Left hindlimb (tissue), 1 donor: ENCODE measurements at regions not wholly inside any gene's neighbourhood (a gene's known extent, or its start where the extent isn't known, plus 50 kb on each side); places are given as distances from the start of the nearest gene placed in this dataset.

Source experiments
- DNase-seq: peaks from one replicate; pipeline ENCODE4 v3.0.0-alpha.2; 2018

DNA sequence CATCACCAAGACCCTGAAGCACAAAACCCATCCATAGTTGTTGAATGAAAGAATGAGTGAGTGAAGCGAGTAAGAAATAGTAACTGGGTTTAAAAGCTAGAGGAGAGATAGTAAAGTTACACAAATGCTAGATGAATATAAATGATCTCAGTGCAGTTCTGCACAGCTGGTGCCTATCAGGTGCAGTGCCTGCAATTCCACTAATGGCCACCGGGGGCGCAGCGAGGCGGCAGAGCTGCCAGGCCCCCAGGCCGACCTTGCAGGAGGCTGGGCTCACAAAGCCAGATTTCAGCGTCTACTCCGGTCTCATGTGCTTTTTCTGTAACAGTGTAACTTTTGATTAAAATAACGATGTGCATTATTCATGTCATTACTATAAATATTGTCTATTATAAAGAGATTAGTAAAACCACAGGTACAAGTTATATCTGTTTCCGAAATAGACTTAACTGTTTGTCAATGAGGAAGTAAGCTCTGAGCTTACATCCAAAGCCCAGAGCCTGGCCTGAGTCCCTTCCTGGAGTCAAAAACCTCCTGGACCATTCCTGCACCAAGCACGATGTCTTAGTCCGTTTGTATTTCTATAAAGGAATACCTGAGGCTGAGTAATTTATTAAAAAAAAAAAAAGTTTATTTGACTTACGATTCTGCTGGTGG is 477.6 kb downstream of the NPHP4 start:
- peak; percentile 53 for DNase-seq

DNA sequence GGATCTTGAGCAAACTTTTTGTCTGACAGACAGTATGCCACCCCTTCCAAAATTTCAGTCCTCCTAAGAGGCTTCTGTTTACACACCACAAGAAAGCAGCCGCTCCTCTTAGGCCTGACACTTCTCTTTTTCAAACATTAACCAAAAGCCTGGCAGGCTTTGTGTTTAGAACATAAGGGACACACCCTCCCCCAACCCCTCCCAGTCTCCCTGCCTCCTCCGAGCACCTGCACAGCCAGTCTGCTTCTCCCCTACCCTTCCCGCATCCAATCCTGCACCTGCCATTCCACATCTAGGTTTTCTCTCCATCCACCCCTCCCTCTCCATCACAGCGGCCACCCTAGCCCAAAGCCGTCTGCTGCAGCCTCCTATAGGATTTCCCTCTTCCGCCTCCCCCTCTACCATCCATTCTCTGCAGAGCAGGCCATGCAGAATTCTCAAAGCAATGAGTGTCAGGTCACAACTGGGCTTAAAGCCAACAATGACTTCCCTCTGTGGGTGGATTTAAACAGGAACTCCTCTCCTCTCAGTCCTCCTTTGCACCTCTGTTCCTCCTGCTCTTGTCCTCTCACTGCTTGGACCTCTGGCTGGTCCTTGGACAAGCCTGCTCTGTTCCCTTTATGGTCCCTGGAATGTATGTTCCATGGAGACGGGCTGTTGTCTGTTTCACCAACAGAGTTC is 478.2 kb downstream of the NPHP4 start:
- DNase-seq: no peak

DNA sequence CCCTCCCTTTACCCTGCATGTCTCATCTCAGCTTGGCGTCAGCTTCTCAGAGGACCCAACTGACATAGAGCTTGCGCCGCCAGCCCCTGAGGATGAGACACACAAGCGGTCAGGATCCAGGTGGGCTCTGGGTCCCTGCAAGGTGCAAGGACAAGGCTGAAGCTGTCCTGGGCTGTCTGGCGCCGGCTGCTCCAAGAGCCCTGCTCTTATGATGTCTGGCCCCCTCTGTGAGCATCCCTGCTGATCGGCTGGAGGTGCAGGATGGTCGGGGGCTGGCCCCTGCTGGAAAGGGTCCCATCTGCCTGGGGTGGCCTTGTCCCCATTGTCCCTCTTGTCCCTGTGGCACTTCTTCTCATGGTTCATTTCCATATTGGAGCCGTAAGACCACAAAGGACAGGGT is 479.0 kb downstream of the NPHP4 start:
- DNase-seq: no peak

DNA sequence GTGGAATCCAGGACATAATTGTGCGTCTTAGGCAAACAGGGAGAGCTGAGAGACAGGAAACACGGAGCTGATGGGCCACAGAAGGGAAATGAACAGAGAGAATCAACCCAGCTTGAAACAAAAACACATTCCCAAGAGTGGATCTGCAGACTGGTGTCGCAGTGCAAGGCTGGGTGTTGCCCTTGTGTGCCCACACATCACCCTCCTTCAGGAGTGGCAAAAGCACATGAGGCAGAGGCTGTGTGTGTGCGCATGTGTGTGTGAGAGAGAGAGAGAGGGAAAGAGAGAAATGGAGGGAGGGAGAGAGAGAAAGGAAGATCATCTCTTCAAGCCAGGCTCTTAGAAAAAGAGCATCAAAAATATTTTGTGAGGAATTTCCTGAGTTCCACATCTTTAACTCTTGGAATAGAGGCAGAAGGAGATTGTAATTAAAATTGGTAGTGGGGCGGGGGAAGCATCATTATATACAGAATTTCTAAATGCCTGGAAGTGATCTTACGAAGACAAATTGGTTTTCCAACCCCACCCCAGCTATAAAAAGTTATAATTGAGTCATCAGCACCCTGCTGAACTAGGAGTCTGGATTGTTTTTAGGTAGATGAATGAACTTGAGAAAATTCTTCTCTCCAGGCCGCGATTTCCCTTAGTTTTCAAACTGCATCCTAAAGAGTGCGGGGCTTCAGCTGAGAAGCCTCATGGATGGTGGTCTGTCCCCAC is 480.7 kb downstream of the NPHP4 start:
- no peak for DNase-seq

DNA sequence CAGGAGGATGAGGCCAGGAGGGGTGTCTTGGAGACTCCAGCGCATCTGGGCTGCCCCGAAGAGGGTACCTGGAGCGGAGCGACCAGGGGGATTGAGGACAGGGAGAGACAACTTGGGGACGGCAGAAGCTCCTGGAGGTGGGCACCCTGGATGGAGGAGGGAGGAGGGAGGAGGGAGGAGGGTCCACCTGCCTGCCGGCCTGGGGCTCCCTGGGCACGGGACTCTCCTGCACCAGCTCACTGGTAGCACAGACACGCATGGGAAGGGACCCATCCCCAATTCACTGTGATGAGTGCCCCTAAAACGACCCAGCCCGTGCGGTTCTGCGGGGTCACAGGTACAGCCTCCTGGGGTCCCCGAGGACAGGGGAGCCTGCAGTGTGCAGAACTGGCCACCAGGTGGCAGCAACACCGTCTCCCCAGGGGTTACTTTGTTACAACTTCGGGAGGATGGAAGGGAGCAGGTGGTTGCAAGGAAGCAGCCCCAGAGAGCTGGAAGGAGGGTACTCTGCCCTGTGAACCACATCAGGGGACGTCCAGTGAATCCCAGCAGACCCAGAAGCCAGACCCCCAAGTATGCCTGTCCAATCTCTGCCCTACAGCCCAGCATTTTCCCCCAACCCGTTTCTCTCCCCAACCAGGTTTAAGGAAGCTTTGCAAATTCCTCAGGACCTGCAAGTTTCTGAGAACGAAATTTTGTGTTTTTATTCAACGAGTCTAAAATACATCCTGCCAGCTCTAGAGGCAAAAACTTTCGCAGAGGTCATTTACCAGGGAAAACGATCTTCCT is 482.4 kb downstream of the NPHP4 start:
- peak; percentile 61 for DNase-seq

DNA sequence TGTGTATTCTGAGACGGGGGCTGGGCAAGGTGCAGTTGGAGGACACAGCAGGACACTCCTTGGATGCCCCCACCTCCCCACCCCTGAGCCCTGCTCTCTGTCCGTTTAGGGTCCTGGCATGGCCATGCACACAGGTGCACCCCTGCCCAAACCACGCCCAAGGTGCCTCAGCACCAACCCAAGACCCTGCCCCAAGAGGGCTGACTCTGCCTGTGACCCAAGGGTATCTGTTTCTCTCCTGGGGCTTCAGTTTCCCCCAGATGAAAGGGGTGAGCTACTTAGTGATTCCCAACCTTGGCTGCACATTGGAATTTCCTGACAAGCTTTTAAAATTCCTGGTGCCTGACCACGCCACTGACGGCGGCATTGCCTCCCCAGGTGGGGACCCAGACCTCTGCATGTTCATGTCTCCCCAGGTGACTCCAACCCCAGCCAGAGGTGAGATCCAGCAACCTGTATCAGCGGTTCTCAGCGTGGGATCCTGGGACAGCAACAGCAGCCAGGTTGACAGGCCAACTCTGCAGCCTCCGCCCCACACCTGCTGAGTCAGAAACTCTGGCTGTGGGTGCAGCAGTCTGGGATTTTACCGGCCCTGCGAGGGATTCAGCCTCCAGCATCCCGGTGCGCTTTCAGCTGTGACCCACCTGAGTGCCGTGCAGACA is 483.4 kb downstream of the NPHP4 start:
- no peak for DNase-seq

DNA sequence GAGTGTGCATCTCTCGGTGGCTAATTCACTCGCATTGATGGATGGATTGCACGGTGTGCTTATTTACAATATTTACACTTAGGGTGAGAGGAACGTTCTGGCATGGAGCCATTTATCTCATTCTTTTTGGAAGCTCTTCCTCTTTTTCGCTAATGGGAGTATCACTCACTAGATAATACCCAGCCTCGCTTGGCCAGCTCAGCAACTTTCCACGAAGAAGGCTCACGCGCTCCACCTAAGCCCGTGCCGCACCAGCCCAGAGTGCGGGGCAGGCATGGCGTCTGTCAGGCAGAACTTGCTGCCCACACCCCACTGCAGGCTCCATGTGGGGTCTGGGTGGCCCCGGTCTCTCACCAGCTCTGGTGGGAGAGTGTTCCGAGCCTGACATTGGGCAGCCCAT is 484.9 kb downstream of the NPHP4 start:
- no peak for DNase-seq

DNA sequence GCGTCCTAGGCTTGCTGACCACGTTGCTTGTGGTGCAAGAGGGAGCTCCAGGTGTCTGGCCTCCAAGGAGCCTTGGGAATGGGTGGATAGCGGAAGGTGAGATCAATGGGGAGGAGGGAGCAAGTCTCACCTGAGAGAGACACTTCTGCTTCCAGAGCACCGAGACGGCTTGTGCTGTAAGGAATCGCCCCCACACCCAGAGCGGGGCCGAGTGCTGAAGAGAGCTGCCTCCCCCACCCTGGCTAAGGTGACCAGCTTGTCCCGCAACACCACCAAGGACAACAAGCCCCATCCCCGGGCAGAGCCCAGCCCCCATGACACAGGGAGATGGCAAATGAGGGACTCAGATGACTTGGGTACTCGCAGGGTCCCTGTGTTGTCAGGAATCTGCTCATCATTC is 485.6 kb downstream of the NPHP4 start:
- DNase-seq: no peak

DNA sequence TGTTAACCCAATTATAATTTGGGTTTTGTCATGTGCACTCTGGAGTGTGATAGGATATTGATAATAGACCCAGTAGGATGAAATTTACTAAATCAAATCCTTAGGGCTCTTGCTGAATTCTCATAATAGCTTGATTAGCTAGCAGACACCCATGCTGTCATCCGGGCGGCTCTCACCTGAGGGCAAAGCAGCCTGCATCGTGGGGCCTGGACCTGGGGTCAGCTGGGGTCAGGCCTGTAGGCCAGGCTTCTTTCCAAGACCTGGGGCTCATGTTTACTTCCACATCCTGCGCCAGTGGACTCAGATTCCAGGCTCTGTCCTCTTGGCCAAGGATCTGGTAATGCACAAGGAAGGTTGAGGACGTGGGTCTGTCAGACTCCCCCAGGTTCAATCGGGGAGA is 486.3 kb downstream of the NPHP4 start:
- no peak for DNase-seq

DNA sequence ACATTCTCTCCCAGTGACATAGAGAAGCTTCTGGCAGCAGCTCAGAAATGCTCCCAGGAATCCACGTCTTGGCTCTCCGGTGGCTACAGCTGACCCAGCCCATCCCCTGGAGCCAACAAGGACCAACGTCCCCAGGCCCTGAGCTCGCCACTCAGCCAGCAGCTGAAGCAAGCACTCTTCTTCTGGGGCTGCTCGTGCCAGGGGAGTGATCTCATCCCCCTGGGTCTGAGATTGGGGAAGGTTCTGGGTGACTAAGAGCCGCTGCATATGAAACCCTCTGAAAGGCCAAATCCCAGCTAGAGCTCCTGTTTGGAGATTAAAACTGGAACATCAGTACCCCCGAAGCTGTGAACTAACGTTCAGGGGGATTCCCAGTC is 487.9 kb downstream of the NPHP4 start:
- DNase-seq: no peak

DNA sequence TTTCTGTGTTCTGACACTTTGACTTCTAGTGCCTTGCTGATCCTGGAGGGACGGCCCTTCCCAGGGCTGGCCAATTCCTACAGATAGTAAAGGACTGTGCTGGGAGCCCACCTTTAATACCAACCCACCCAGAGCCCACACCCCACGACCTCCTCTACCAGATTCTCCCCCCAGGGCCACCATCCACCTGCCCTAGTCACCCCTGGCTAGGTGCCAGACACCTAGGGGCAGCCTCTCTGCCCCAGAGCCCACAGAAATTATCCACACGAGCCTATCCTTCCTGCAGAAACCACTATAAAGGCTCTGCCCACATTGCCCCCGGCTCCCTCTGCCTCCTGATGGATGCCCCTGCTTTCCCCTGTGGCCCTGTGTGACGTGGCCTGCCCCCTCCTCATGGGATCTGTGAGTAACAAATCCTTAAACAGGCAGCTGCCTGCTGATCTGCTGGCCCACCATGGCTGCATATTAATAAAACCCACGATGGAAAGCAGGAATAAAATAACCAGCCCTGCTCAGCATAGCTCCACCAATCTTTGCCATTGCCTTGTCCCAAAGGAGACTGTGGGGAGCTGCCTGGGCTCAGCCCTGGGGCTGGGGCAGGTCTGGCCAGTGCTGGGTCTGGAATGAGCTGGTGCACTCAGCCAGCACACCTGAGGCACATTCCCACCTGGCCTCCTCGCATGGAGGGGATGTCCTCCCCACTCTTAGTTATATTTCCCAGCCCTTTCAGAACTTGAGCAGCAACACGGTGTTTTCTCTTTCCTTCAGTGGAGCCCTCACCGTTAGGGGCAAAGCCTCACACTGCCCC is 488.5 kb downstream of the NPHP4 start:
- DNase-seq: no peak

DNA sequence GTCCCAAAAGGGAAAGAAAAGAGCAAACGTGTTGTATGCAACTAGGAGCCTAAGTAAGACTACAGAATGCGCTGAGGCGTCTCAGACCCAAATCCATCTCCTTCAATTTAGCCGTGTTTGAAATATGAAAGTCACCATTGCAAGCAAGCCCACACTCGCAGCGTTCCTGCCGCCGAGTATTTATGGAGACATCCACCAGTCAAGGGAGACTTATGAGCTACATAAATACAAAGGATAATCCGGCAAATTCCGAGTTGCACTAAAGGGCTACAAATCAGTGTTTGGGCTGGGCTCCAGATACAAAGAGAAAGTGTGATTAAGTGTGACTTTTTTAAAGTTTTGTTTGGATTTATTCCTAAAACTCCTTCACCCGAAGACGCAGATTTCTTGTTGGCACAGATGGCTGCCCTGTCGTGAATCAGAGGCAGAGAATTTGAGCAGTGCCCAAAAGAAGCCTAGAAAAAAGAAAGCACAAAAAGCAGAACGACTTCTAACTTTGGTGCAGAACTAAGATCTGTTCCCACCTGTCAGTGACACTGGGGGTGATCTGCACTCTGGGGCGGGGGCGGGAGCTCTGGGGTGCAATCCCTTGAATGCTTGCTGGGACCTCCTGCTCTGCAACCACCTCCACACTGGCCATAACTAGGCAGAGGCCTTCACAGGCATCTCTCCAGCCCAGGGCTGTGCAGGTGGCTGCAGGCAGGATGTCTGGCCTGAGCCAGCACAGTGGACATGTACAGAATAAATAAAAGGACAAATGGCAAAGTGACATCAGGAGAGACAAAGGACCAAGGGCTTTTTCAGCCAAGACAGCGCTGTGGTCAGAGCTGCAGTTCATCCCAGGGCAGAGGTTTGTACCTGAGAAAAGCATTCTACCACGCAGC is 489.7 kb downstream of the NPHP4 start:
- DNase-seq: no peak

DNA sequence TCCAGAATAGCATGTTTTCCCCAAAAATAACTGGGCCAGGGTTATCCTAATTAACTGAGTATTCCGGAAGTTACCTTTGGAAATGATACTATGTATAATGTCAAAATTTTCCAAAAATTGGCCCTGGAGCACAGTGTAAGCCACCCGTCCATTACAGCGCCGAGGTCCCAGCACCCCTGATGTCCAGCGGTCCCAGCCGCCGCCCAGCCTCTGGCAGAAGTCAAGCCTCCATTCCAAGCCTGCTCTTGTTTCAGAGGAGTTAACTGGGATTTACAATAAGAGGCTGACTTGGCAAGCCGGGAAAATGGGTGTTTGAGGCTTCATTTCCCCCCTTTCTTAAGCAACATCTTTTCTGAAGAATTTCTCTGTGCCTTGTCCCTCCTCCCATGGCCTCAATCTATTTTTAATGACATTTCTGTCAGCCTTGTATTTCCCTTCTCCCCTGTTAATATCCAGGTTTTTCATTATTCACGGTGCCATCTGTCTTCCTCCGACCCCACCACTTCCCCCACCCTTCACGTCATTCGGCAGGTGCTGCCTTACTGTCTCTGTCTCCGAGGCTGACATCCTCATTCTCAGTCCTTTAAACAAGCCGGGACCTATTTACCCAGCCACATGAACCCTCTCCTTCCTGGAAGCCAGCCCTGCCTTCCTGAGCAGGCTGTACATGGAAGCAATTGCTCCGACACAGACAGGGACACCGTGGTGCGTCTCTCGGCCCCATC is 490.9 kb downstream of the NPHP4 start:
- no peak for DNase-seq

DNA sequence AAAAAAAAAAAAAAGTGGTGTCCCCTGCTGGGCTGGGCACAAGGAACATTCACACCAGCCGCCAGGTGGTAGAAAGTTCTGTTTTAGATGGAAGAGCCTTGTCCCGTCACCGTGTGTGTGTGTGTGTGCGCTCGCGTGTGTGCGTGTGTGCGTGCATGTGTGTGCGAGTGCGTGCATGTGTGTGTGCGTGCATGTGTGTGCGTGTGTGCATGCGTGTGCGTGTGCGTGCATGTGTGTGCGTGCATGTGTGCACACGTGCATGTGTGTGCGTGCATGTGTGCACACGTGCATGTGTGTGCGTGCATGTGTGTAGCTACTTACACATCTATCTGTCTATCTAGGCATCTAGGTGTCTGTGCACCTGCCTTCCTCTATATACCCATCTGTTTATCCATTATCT is 491.7 kb downstream of the NPHP4 start:
- DNase-seq: no peak

DNA sequence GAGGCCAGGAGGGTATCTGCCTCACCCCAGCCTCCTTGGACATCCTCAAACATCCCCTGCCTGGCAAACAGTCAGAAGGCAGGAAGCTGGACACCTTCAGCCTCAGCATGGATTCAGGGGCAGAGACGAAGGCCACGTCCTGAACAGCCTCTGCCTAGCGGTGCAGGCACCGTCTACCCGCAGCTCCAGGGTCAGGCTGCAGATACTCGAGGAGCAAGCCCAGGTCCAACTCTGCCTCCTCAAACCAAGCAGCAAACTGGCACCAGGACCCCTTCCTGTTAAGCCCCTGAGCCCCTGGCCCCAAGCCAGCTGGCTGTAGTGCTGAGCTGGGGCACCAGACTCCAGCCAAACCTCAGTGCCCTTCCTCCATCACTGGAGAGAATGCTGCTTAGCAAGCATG is 494.7 kb downstream of the NPHP4 start:
- DNase-seq: no peak

DNA sequence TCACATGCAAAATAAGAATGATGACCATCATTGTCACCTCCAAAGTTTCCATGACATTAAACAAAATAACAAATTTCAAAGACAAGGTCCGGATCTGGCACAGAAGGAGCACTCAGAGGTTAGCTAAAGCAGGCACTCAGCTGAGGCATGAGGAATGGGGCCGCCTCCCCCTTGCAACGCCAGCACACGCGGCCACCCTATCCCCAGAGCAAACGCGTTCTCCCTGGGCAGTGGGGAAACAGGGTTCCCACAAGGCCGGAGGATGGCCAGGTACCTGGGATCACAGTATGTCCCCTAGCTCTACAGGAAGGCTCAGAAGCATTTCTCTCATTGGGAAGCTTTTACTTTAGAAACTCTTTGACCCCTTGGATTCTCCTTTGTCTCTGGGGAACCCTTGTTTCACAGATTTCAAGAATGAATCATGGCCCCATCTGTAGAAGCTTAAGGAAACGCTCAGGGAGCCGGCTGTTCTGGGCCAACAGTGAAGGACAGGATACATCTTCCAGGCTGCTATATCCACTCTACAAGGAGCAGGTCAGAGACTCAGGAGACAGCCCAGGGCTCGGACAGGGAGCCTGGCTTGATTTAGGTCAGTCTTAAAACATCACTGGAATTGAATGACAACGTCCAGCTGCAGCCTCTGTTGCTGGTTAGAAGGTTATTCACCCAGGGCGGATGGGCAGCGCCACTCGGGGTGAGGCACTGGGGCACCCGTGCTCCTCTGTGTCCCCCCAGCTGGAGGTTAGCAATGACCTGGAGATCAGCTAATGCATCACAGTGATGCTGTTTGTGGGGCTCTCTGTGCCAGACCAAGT is 496.4 kb downstream of the NPHP4 start:
- DNase-seq: no peak

DNA sequence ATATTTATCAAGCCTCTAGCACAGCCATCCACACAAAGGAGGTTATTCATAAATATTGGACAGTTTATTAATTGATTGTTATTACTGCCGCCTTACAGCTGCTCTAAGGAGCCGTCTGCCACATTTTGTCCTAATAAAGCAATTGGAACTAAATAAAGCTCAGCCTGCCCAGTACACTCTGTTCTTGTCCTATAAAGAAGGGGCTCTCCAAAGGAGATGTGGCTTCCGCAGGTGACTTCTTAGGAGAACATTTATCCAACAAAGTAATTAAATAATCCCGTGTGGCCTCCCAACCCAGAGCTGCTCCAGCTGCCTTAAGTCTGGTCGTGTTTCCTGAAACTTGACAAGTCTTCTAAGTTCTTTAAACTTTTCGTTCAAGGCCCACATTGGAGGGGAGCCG is 497.7 kb downstream of the NPHP4 start:
- DNase-seq: no peak

DNA sequence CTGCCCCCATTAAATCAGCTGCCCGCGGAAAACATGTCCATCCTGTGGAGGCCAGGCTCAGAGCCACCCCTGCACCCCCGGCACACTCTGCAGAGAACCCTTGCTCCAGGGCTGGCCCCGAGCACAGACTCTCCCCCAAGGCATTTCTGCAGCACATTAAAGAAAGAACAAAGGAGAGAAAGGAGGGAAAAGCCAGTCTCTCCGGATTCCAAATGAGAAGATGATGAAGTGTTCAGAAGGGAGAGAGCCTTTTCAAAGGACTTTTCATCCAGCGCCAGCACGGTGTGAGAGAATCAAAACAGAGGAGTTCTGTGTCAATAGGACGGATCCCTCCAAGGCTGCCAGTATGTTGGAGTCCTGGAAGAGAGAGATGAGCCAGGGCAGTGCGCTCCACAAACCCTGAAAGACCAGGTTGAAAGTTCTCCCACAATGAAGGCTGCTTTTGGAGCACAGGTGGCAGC is 498.3 kb downstream of the NPHP4 start:
- DNase-seq: no peak

DNA sequence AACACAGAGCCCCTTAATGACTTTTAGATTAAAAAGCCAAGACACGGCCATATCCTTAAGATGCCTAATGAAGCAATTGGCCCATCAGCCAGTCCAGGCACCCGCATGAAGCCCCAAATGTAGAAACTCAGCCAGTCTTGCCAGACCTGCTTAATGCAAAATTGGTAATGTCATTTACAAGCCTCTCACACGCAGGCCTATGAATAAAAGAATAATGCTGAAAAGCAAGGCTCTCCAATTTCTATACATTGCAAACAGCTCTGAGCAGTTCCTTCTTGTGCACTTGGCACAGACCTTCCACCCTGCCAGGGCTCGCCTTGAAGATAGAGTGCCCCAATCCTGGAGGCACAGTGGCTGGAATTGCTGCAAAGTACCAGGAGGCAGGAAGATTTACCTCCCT is 498.9 kb downstream of the NPHP4 start:
- DNase-seq: no peak
